ENCODE measurements at regions not wholly inside any gene's neighbourhood (a gene's known extent, or its start where the extent isn't known, plus 50 kb on each side); places are given as distances from the start of the nearest gene placed in this dataset.
"Not testable (repeated sequence)": the region's sequence is repeated elsewhere in the genome, so short reads cannot be mapped to it uniquely, and the experiment has no call there.

DNA sequence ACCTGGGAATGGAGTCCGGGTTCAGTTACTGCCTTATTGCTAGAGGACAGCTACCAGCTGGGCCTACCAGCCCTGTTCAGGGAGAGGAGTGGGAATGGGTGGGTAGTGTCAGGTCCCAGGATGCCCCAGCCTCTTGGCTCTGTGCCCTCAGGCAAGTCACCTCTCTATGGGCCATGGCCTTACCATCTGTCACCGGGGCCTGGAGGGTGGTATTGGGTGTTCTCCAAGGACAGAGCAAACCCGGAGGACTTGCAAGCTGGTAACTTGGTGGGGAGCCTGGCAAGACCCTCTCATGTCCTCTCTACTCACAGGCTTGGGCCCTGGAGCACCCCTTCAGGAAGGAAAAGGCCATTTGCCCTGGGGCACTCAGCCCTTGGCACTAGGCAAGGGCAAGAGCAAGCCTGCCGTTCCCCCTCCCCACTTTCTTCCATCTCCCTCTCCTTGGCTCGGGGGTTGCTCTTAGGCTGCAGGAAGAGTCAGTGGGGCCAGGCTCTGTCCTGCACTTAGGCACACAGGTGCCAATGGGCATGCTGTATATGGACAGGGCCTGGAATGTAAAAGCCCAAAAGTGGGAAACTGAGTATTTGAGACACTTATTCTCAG, 170.0 kb upstream of the ZNF267 start:
- DNase-seq: no peak

GRCh38 chr16:31704138-31704537, 169.5 kb upstream of the ZNF267 start:
- no peak for DNase-seq

DNA sequence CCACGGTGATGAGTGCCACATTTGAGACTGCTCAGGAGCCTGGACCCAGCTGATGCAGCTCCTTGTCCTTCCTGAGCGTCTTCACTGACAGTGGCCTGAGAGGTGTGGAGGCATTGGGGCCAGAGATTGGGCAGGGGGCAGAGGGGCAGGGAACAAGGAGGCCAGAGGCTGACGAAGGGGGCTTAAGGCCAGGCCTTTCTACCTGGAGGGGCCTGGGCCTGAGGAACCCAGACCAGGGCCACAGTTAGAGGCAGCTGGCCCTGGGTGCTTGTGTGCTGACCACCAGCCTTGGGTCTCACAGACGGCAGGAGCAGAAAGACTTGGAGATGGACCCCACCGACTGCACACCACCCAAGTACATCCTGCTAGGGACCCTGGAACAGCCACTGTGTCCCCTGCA, 168.2 kb upstream of the ZNF267 start:
- no peak for DNase-seq

DNA sequence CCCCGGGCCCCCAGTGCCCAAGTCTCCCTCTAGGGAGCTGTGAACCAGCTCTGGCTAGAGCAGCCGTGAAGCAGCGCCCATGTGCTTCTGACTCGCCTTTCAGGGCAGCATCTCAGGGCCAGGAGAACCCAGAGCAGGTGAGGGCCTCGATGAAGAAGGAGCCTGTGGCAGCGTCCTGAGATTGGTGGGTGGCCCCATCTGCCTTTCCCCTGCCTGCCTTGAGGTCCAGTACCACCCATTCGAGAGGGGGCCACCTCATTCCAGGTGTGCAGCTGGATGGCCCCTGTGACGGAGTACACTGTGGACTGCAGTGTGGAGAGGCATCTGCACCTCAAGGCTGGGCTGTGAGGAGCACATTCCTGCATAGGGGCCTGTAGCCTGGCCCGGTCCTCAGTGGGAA, 167.3 kb upstream of the ZNF267 start:
- DNase-seq: no peak

GRCh38 chr16:31706925-31707324, 166.7 kb upstream of the ZNF267 start:
- DNase-seq: no peak

- DNase-seq: no peak
Measured at GRCh38 chr16:31707743-31708335, 165.8 kb upstream of the ZNF267 start.

GRCh38 chr16:31708348-31708747, 165.3 kb upstream of the ZNF267 start:
- no peak for DNase-seq

DNA sequence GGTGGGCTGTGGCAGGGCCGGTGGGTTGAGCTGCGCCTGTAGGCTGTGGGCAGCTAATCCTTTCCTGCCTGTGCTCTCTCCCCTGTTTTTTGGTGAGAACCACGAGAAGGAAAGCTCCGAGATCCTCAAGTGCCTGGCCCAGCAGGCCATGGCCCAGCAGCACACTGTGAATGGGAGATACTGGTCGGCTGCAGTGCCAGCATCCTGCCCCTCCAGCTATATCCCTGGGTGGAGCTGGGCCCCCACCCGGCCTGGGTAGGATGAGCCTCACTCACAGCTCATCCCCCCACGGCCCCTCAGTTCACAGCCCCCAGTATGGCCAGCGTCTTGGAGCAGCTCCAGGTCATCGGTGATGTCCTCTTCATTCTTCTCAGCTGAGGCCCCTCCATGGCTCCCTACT, 164.4 kb upstream of the ZNF267 start:
- no peak for DNase-seq

DNA sequence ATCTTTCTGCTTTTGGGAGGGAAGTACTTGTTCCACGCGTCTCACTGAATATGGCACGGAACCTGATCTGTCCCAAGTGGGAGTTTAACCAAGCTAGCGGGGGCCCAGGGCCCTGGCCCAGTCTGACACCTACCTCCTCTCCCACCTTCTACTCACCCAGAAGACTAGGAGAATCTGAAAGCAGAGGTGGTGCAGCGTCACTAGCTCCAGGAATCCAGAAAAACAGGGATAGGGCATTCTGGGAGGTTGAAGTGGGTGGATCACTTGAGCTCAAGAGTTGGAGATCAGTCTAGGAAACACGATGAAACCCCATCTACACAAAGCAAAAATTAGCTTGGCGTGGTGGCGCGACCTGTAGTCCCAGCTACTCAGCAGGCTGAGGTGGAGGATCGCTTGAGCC, 163.5 kb upstream of the ZNF267 start:
- no peak for DNase-seq

DNA sequence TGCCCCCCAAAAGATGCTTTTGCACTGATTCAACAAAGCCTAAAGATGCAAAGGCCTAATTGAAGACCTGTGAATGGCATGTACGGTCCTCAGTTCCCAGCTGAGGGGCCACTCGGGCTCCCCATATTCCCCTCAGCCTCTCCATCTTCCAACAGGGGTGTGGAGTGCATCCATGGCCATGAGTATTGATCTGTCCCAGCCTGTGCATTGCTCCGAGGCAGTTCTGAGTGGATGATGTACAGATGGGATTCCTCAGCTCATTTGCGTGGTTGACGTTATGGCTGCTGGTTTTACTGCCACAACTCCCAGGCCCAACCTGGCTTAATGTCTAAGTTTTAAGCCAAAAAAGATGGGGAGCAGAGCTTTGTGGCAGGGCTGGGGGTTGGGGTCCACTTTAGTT, 162.7 kb upstream of the ZNF267 start:
- DNase-seq: no peak

DNA sequence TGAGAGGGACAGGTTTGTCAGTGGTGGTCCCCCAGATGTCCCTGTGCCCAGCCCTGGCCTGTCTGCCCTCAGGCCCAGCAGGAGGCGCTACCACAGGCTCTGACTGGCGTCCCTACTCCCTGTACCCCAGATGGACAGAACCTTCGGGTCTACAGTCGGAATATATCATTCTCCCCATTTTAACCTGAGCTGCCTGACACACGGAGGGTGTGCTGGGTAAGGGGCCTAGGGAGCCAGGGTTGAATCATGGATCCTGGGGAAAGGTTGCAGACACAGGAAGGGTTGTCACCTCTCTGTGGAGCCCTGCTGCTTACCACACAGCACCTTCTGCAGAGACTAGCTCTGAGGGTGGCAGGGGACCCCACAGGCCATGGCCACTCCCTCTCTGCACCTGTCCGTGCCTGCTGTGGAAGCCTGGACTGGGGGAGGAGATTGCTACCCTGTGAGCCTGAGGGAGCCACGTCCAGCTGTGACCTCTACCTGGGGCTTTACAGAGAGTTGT, 162.2 kb upstream of the ZNF267 start:
- no peak for DNase-seq

DNA sequence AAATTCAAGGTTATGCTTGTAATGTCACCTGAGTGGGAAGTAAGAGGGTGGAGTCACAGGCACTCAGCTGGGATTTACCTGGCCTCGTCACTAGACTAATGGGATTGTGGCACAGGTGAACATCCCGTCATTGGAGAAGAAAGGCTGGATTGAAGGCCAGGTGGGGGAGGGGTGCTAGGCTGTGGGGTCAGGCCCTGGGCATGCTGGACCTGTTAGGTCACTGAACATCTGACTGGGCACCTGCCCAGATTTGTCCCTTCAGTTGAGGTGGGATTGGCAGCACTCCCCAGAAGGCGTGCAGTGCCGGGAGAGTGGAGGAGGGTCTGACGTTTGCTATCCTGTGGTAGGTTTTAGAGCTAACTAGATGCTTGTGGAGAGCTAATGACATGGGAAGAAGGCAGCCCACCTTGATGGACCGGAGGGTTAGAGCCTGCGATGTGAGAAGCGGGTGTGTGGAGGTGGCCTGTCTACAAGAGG, 161.5 kb upstream of the ZNF267 start:
- DNase-seq: no peak

DNA sequence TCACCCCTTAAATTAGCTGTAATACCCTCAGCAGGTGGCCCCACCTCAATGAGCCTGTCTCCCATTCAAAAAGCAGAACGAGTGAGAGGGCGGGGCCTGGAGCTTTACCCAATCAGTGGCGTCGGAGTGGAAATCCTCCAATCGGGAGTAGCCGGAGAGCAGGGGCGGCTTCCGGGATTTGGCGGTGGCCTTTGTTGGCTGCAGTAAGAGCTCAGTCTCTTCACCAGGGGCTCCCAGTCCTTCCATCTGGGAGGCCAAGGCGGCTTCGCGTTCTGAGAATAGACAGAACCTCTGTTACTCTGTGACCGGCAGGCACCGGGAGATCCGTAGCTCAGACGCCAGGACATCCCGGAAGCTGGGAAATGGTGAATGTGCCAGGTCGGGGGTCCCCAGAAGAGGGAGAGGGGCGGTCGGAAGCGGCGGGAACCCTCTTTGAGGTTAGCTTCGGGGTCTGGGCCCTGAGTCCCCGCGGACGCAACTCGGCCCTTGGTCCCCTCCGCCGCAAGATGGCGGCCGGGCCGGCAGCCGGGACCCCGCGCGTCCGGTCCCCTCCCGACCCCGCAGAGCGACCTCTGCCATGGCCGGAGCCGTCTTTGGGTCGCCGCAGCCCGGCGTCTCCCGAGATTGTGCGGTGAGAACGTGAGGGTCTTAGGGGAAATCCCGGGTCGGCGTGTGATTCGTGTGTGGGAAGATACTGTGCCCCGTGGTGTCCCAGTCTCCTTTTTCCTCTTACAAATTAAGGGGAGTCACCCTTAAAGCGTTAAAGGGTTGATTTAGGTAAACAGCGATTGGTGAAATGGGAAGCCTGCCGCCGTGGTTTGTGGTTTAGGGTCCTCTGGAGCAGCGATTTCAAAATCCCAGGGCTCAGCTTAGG, 160.3 kb upstream of the ZNF267 start:
- peak; percentile 93 to 95 for DNase-seq

DNA sequence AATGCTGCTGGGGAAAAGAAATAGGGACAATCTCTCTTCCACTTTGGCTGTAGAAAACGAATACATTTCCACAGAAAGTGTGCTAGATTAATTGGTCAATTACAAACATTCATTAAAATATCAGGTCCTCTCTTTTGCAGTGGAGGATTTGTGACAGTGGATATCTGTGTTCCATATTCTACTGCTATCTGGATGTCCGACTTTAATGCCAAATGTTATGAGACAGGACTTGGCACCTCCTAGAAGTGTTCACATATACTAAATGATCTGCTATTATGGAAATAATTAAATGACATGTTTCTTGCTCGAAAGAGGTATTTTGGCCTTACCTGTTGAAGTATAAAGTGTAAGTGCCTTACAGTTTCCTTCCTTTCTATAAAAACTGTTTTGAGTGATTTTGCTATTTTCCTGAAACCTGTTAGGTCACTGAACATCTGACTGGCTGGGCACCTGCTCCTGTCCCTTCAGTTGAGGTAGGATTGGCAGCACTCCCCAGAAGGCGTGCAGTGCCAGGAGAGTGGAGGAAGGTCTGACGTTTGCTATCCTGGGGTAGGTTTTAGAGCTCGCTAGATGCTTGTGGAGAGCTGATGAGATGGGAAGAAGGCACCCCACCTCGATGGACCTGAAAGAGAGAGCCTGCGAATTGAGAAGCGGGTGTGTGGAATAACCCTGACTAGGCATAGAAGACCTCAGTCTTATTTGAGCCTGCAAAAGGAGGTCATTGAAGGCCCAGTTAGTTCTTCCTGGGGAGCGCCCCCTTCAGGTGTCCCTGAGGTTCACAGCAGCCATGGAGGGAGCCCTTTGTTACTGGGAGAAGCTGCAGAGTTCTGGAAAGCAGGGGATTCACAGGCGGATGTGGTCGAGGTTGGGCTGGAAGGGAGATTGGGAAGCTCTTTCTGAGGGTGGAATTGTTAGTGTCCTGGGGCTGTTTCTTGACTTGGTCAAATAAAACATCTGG, 159.4 kb upstream of the ZNF267 start:
- no peak for DNase-seq

DNA sequence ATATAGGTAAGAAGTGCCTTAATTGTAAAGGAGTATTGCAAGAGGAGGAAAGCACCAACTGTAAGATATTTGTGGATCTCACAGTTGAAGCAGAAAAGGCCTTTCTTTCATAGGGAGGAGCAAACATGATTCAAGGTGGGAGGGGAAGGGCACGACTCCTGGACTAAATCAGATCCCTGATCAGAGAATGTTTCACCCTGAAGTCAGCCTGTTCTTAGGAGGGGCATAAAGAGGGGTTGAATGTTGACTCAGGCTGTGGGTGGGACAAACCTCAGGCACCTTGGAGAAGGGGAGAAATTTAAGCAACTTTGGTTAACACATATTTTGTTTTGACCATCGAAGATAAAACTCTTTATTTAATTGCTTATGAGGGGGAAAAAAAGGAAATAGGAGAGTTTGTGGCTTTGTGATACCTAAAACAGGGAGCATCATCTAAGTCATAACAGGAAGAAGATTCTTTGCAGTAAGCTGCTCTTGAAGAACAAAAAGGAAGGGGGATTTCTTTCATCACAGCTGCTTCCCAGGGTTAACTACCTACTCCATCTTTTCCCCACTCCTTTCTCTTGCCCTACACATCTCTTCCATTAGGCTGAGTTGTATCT, 158.6 kb upstream of the ZNF267 start:
- peak in 1 of 2 experiments; percentile 42 for DNase-seq

GRCh38 chr16:31715915-31716314, 157.7 kb upstream of the ZNF267 start:
- no peak for DNase-seq

GRCh38 chr16:31718998-31719397, 154.6 kb upstream of the ZNF267 start:
- DNase-seq: no peak

DNA sequence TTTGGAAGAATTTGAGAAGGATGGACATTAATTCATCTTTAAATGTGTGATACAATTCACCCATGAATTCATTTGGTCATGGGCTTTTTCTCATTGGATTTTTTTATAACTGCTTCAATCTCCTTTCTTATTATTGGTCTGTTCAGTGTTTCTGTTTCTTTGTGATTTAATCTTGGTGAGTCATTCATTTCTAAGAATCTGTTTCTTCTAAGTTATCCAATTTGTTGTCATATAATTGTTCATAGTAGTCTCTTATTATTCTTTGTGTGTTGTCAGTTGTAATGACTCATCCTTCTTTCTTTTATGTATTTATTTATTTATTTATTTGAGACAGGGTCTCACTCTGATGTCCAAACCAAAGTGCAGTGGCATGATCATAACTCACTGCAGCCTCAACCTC, 146.1 kb upstream of the ZNF267 start:
- DNase-seq: no peak

DNA sequence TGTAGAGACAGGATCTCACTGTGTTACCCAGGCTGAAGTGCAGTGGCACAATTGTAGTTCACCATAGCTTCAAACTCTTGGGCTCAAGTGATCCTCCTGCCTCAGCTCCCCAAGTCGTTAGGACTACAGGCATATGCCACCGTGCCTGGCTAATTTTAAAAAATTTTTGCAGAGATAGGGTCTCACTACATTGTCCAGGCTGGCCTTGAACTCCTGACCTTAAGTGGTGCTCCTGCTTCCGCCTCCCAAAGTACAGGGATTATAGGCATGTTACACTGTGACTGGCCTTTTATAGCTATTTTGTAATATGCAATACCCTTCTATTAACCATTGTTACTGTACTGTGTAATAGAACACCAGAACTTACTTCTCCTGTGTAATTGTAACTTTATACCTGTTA, 139.3 kb upstream of the ZNF267 start:
- no peak for DNase-seq

GRCh38 chr16:31745098-31745497, 128.5 kb upstream of the ZNF267 start:
- not testable (repeated sequence) for DNase-seq

GRCh38 chr16:31745900-31746299, 127.7 kb upstream of the ZNF267 start:
- DNase-seq: no peak

- no peak for DNase-seq
Measured at GRCh38 chr16:31754998-31755615, 118.5 kb upstream of the ZNF267 start.
